H1 (cell line): ENCODE measurements at regions not wholly inside any gene's neighbourhood (a gene's known extent, or its start where the extent isn't known, plus 50 kb on each side); places are given as distances from the start of the nearest gene placed in this dataset.

Source experiments
- CTCF ChIA-PET: fragments of 300-600 bp; sonication (Branson Sonifier 250); formaldehyde crosslinking; loops from one replicate; lab custom pipeline; 2021; ENCODE audit not compliant: partially characterized antibody; lab: Charles Lee
- POLR2A ChIA-PET: fragments of 300-600 bp; sonication (Branson Sonifier 250); formaldehyde crosslinking; loops from one replicate; lab custom pipeline; 2021; ENCODE audit warnings: inconsistent platforms; ENCODE audit not compliant: partially characterized antibody; lab: Charles Lee
- DNase-seq, 2 experiments: peaks; one replicate each; pipeline versions ENCODE4 v3.0.0 to v3.0.0-alpha.2; 2010 to 2022; ENCODE audit warnings: low spot score in 2 of 2, low read depth in 1 of 2, mixed read lengths in 1 of 2
- FAIRE-seq: peaks from 2 replicates; lab custom pipeline; 2011; peaks lifted over from hg19 to GRCh38; lab: Jason Lieb, UNC
- H2AFZ ChIP-seq: 2 replicates; pipeline ENCODE4 v1.8.1; 2012; ENCODE audit warnings: low read length, inconsistent platforms
- H2AK5ac ChIP-seq: 2 replicates; pipeline ENCODE4 v1.6.1; 2013; ENCODE audit warnings: low read depth, low read length
- H2BK120ac ChIP-seq: replicated peaks from 2 replicates; pipeline ENCODE3; 2013; ENCODE audit warnings: low read depth, low read length, inconsistent platforms
- H2BK12ac ChIP-seq: 2 replicates; pipeline ENCODE4 v1.6.1; 2013; ENCODE audit warnings: low read depth, low read length
- H2BK15ac ChIP-seq: 2 replicates; pipeline ENCODE4 v1.6.1; 2013; ENCODE audit warnings: low read length
- H2BK20ac ChIP-seq: 2 replicates; pipeline ENCODE4 v1.6.1; 2013; ENCODE audit warnings: low read length
- H2BK5ac ChIP-seq: 2 replicates; pipeline ENCODE4 v1.6.1; 2013; ENCODE audit warnings: low read depth, low read length
- H3K14ac ChIP-seq: 2 replicates; pipeline ENCODE4 v1.6.1; 2013; ENCODE audit warnings: inconsistent platforms; ENCODE audit not compliant: insufficient read length
- H3K18ac ChIP-seq: 2 replicates; pipeline ENCODE4 v1.6.1; 2013; ENCODE audit warnings: low read length; ENCODE audit errors: extremely low read depth
- H3K23ac ChIP-seq: 2 replicates; pipeline ENCODE4 v1.6.1; 2013; ENCODE audit warnings: inconsistent platforms; ENCODE audit not compliant: insufficient read length
- H3K23me2 ChIP-seq: 2 replicates; pipeline ENCODE4 v1.6.1; 2013; ENCODE audit warnings: low read depth, low read length
- H3K27ac ChIP-seq: 2 replicates; pipeline ENCODE4 v1.6.1; 2011; ENCODE audit warnings: low read depth, low read length, inconsistent platforms
- H3K27me3 ChIP-seq, 4 experiments: replicated peaks in 1 of 4; 1 replicate in 1 of 4; 2 replicates in 3 of 4; pipeline versions ENCODE4 v1.6.1 to v1.8.1; 2011 to 2013; ENCODE audit warnings: low read length in 3 of 4, mild to moderate bottlenecking in 3 of 4, inconsistent platforms in 2 of 4, mixed read lengths in 2 of 4, moderate library complexity in 1 of 4; ENCODE audit not compliant: control insufficient read depth in 3 of 4, insufficient read depth in 3 of 4; ENCODE audit errors: extremely low read depth in 1 of 4
- H3K36me3 ChIP-seq, 4 experiments: 2 replicates each; pipeline versions ENCODE4 v1.6.1 to v1.8.1; 2011 to 2013; ENCODE audit warnings: mild to moderate bottlenecking in 4 of 4, low read length in 3 of 4, moderate library complexity in 2 of 4, control low read depth in 1 of 4, inconsistent platforms in 1 of 4; ENCODE audit not compliant: insufficient read depth in 4 of 4, control insufficient read depth in 2 of 4
- H3K4ac ChIP-seq: replicated peaks from 2 replicates; pipeline ENCODE3; 2013; ENCODE audit warnings: low read length, low read depth, mixed read lengths, inconsistent platforms; ENCODE audit not compliant: insufficient read length
- H3K4me1 ChIP-seq, 4 experiments: replicated peaks in 1 of 4; 1 replicate in 1 of 4; 2 replicates in 3 of 4; pipeline versions ENCODE4 v1.6.1 to v1.8.1; 2011 to 2013; ENCODE audit warnings: low read length in 3 of 4, inconsistent platforms in 2 of 4, mixed read lengths in 1 of 4; ENCODE audit not compliant: insufficient read depth in 4 of 4, control insufficient read depth in 3 of 4
- H3K4me2 ChIP-seq, 2 experiments: 2 replicates each; pipeline versions ENCODE4 v1.6.1 to v1.8.1; 2011 to 2013; ENCODE audit warnings: low read depth in 2 of 2, low read length in 2 of 2, control low read depth in 1 of 2, inconsistent platforms in 1 of 2, mild to moderate bottlenecking in 1 of 2; ENCODE audit not compliant: insufficient read depth in 1 of 2
- H3K4me3 ChIP-seq, 4 experiments: fragments of 200-600, 300-600 bp in 1 of 4; sonication (generic), shearing (Covaris generic), sonication (Bioruptor Twin) in 1 of 4; 2 replicates each; pipeline versions ENCODE4 v1.5.1 to v1.8.1; 2011 to 2016; ENCODE audit warnings: low read length in 4 of 4, low read depth in 3 of 4, control low read depth in 2 of 4, inconsistent platforms in 2 of 4, mild to moderate bottlenecking in 2 of 4, mixed read lengths in 1 of 4, moderate library complexity in 1 of 4; ENCODE audit not compliant: insufficient read depth in 2 of 4; ENCODE audit errors: extremely low read depth in 1 of 4
- H3K56ac ChIP-seq: replicated peaks from 2 replicates; pipeline ENCODE3; 2013; ENCODE audit warnings: low read depth, mild to moderate bottlenecking, mixed read lengths, low read length, inconsistent platforms; ENCODE audit not compliant: insufficient read length
- H3K79me1 ChIP-seq: 2 replicates; pipeline ENCODE4 v1.6.1; 2013; ENCODE audit warnings: low read depth, low read length, control low read depth
- H3K79me2 ChIP-seq, 2 experiments: 2 replicates each; pipeline versions ENCODE4 v1.6.1 to v1.8.1; 2012 to 2013; ENCODE audit warnings: low read length in 2 of 2, mild to moderate bottlenecking in 2 of 2, inconsistent platforms in 1 of 2; ENCODE audit not compliant: insufficient read depth in 2 of 2, control insufficient read depth in 1 of 2
- H3K9ac ChIP-seq, 4 experiments: replicated peaks in 1 of 4; 1 replicate in 1 of 4; 2 replicates in 3 of 4; pipeline versions ENCODE4 v1.6.1 to v1.8.1; 2011 to 2013; ENCODE audit warnings: low read depth in 3 of 4, low read length in 3 of 4, control low read depth in 2 of 4, mild to moderate bottlenecking in 2 of 4, moderate library complexity in 2 of 4, inconsistent platforms in 1 of 4; ENCODE audit errors: extremely low read depth in 1 of 4
- H3K9me3 ChIP-seq, 2 experiments: 2 replicates each; pipeline versions ENCODE4 v1.6.1 to v1.8.1; 2012 to 2013; ENCODE audit warnings: mild to moderate bottlenecking in 2 of 2, moderate library complexity in 2 of 2, control low read depth in 1 of 2, inconsistent platforms in 1 of 2, low read depth in 1 of 2, low read length in 1 of 2, mixed read lengths in 1 of 2; ENCODE audit not compliant: insufficient read depth in 2 of 2
- H4K20me1 ChIP-seq, 2 experiments: replicated peaks in 1 of 2; 2 replicates each; pipeline versions ENCODE3 to v1.8.1; 2011 to 2013; ENCODE audit warnings: inconsistent platforms in 2 of 2, low read length in 2 of 2, mild to moderate bottlenecking in 1 of 2; ENCODE audit not compliant: insufficient read depth in 2 of 2, control insufficient read depth in 1 of 2
- H4K5ac ChIP-seq: 2 replicates; pipeline ENCODE4 v1.6.1; 2013; ENCODE audit warnings: low read length, low read depth, mixed read lengths, inconsistent platforms; ENCODE audit not compliant: insufficient read length
- H4K8ac ChIP-seq: 2 replicates; pipeline ENCODE4 v1.8.0; 2013; ENCODE audit warnings: mild to moderate bottlenecking, moderate library complexity, low read length, inconsistent platforms; ENCODE audit not compliant: insufficient read depth; ENCODE audit errors: extremely low read depth
- H4K91ac ChIP-seq: replicated peaks from 2 replicates; pipeline ENCODE3; 2013; ENCODE audit warnings: low read length, mixed read lengths, inconsistent platforms; ENCODE audit not compliant: insufficient read length
- BACH1 ChIP-seq: IDR thresholded peaks from 2 replicates; pipeline ENCODE4 v1.6.1; 2012; ENCODE audit warnings: low read length, improper control_type of control experiment
- HDAC2 ChIP-seq, 2 experiments: fragments of 300-600 bp in 1 of 2; sonication (generic) in 1 of 2; IDR thresholded peaks; 2 replicates each; pipeline ENCODE4 v1.6.1; 2011 to 2012; ENCODE audit warnings: low read depth in 2 of 2, low read length in 2 of 2, mild to moderate bottlenecking in 2 of 2, moderate library complexity in 2 of 2, borderline replicate concordance in 1 of 2, inconsistent platforms in 1 of 2
- POLR2A ChIP-seq, 2 experiments: IDR thresholded peaks; 1 replicate in 1 of 2; 2 replicates in 1 of 2; pipeline ENCODE4 v1.6.1; 2011; ENCODE audit warnings: low read depth in 2 of 2, low read length in 2 of 2, mild to moderate bottlenecking in 2 of 2; ENCODE audit errors: control extremely low read depth in 1 of 2
- POU5F1 ChIP-seq: IDR thresholded peaks from 2 replicates; pipeline ENCODE4 v1.6.1; 2011; ENCODE audit warnings: low read depth, mild to moderate bottlenecking, low read length, moderate library complexity
- SAP30 ChIP-seq: fragments of 300-600 bp; sonication (generic); IDR thresholded peaks from 2 replicates; pipeline ENCODE4 v1.7.1; 2012; ENCODE audit warnings: low read length, moderate library complexity, mild to moderate bottlenecking, inconsistent platforms; ENCODE audit not compliant: insufficient read depth, insufficient replicate concordance
- SP2 ChIP-seq: IDR thresholded peaks from 2 replicates; pipeline ENCODE4 v1.6.1; 2012; ENCODE audit warnings: mild to moderate bottlenecking, low read length, inconsistent platforms
- SUZ12 ChIP-seq: fragments of 200-600 bp; sonication (generic); IDR thresholded peaks from 2 replicates; pipeline ENCODE4 v1.6.1; 2012; ENCODE audit warnings: mild to moderate bottlenecking, inconsistent platforms, low read length, moderate library complexity, mixed read lengths
- TEAD4 ChIP-seq: IDR thresholded peaks from 2 replicates; pipeline ENCODE4 v1.6.1; 2012; ENCODE audit warnings: low read depth, low read length, inconsistent platforms, mixed read lengths
- ZNF274 ChIP-seq: IDR thresholded peaks from 2 replicates; pipeline ENCODE4 v1.7.0; 2012; ENCODE audit warnings: low read length, borderline replicate concordance; ENCODE audit errors: extremely low read depth
- WGBS, 2 experiments: shearing (Covaris generic) in 1 of 2; methylation state at CpG; one replicate each; pipeline versions ENCODE4 v1.1.6 to v1.1.7; 2013 to 2015; ENCODE audit warnings: low lambda C conversion rate in 2 of 2, mixed read lengths in 2 of 2, inconsistent platforms in 1 of 2, low coverage in 1 of 2, missing lambda C conversion rate in 1 of 2; ENCODE audit not compliant: insufficient replicate concordance in 2 of 2, insufficient coverage in 1 of 2, insufficient read length in 1 of 2; ENCODE audit errors: extremely low coverage in 1 of 2, missing lambda C conversion rate in 1 of 2; 5-methylcytosine and 5-hydroxymethylcytosine counted together

DNA sequence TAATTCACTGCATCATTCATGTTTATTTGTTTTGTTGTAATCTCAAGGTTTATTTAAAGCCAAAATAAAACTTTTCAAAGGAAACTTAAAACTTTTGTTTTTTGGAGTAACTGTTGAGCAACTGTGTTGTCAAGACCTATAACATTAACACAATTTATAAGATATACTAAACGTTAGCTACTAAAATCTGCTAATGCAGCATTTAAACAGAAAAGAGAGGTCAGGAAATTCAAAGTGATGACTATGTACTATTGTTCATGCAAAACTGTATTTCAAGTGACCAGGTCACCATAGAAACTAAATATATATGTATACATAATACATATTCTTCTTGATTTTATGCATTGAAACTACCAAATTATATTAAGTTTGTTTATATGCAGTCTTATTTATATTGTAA, 1740.9 kb downstream of the EFNA5 start:
- no peak overlapping the region for H2BK5ac ChIP-seq
- H4K20me1 ChIP-seq = no peaks in the 10 kb centered on the region
- no peak overlapping the region for H3K18ac ChIP-seq
- ChIA-PET POLR2A (no interaction called here), CTCF (no interaction called here)
- H2BK12ac ChIP-seq = no peak overlapping the region
- H3K9ac ChIP-seq = no peak overlapping the region
- no peak overlapping the region for H3K56ac ChIP-seq
- no peak overlapping the region for H4K91ac ChIP-seq
- H3K9me3 ChIP-seq = no peaks in the 10 kb centered on the region
- no peak overlapping the region for H3K14ac ChIP-seq
- H2BK120ac ChIP-seq = no peak overlapping the region
- no peak overlapping the region for H3K4me2 ChIP-seq
- H2BK20ac ChIP-seq = no peak overlapping the region
- 88% methylated on average over 1 of the region's 1 CpG; no CpG with 5 or more reads in 1 of the 2 experiments for WGBS, 2 experiments
- H4K5ac ChIP-seq = no peak overlapping the region
- FAIRE-seq (no peak), DNase-seq (no peak)
- H3K79me2 ChIP-seq = no peaks in the 10 kb centered on the region
- no peak overlapping the region for H4K8ac ChIP-seq
- no peaks in the 10 kb centered on the region for H3K23me2 ChIP-seq
- H2AK5ac ChIP-seq = no peak overlapping the region
- no peak overlapping the region for H3K4ac ChIP-seq
- H2BK15ac ChIP-seq = no peak overlapping the region
- no peaks in the 10 kb centered on the region for H3K4me1 ChIP-seq
- no peaks in the 10 kb centered on the region for H3K79me1 ChIP-seq
- H3K23ac ChIP-seq = no peak overlapping the region
- no peak overlapping the region for H3K4me3 ChIP-seq
- no peak overlapping the region for H2AFZ ChIP-seq
- no peak overlapping the region for H3K27ac ChIP-seq
- no peaks in the 10 kb centered on the region for H3K36me3 ChIP-seq
- no peaks in the 10 kb centered on the region for H3K27me3 ChIP-seq
- no peak for TF ChIP-seq HDAC2 (IDR thresholded peaks at IDR 0.05; ENCODE audit: borderline replicate concordance in 1 of 2, low read depth in 2 of 2, low read length in 2 of 2)
- TF ChIP-seq BACH1 = no peak
- no peak for TF ChIP-seq SUZ12
- no peak for TF ChIP-seq POLR2A (IDR thresholded peaks at IDR 0.05; ENCODE audit: control extremely low read depth in 1 of 2, low read depth in 2 of 2, low read length in 2 of 2)
- TF ChIP-seq ZNF274 = no peak
- TF ChIP-seq SAP30 = no peak
- TF ChIP-seq SP2 = no peak
- TF ChIP-seq TEAD4 = no peak
- no peak for TF ChIP-seq POU5F1
